Heart left ventricle (tissue), 16 donors: ENCODE measurements at regions not wholly inside any gene's neighbourhood (a gene's known extent, or its start where the extent isn't known, plus 50 kb on each side); places are given as distances from the start of the nearest gene placed in this dataset.

ENCODE experiments used
- ATAC-seq, 4 donors: fragments of 200-7000 bp; cut with Tn5 transposase; one replicate each; pipeline ENCODE4 v1.9.1; 2020 to 2022; ENCODE audit warnings: moderate library complexity in 4 of 4, mild to moderate bottlenecking in 3 of 4, moderate number of reproducible peaks in 1 of 4
- DNase-seq, 5 donors: peaks; one replicate each; pipeline ENCODE4 v3.0.0-alpha.2; 2020
- H3K27ac ChIP-seq, 12 donors: fragments of 200-600 bp; sonication (generic) in 4 of 12; one replicate each; pipeline versions ENCODE4 v1.5.0 to v1.8.0; 2016 to 2022; ENCODE audit warnings: mild to moderate bottlenecking in 2 of 12
- H3K27me3 ChIP-seq, 9 donors: fragments of 200-600 bp; sonication (generic) in 2 of 9; one replicate each; pipeline versions ENCODE4 v1.5.1 to v1.8.0; 2016 to 2022; ENCODE audit warnings: mild to moderate bottlenecking in 3 of 9
- H3K36me3 ChIP-seq, 9 donors: fragments of 200-600 bp; sonication (generic) in 2 of 9; one replicate each; pipeline versions ENCODE4 v1.5.0 to v1.8.0; 2018 to 2022; ENCODE audit warnings: mild to moderate bottlenecking in 2 of 9
- H3K4me1 ChIP-seq, 12 donors: fragments of 200-600 bp; sonication (generic) in 4 of 12; one replicate each; pipeline versions ENCODE4 v1.5.0 to v1.8.0; 2016 to 2022; ENCODE audit warnings: mild to moderate bottlenecking in 3 of 12
- H3K4me3 ChIP-seq, 12 donors: fragments of 200-600 bp; sonication (generic) in 4 of 12; one replicate each; pipeline versions ENCODE4 v1.5.0 to v1.8.0; 2017 to 2022; ENCODE audit warnings: mild to moderate bottlenecking in 9 of 12, moderate library complexity in 4 of 12
- H3K9me3 ChIP-seq, 12 donors: fragments of 200-600 bp; sonication (generic) in 4 of 12; one replicate each; pipeline versions ENCODE4 v1.5.0 to v1.8.0; 2016 to 2022; ENCODE audit warnings: mild to moderate bottlenecking in 1 of 12
- CTCF ChIP-seq, 12 donors: fragments of 200-600 bp; sonication (generic) in 4 of 12; IDR thresholded peaks; one replicate each; pipeline versions ENCODE4 v1.5.0 to v1.8.0; 2018 to 2022; ENCODE audit warnings: antibody characterized with exemption in 12 of 12, mild to moderate bottlenecking in 5 of 12
- POLR2A ChIP-seq, 2 donors: fragments of 450-650 bp; IDR thresholded peaks; one replicate each; pipeline ENCODE4 v1.6.1; 2017; ENCODE audit warnings: antibody characterized with exemption in 2 of 2, mild to moderate bottlenecking in 2 of 2, moderate library complexity in 2 of 2
- WGBS, 4 donors: extraction: QIAGEN DNeasy Blood & Tissue Kit in 2 of 4; methylation state at CpG; one replicate each; pipeline versions ENCODE4 v1.1.5 to v1.1.7; 2013 to 2018; 5-methylcytosine and 5-hydroxymethylcytosine counted together
- intact Hi-C, 10 donors: fragments of 100-400 bp; cut with DNase I; formaldehyde crosslinking; loops; one replicate each; pipeline versions ENCODE4 v1.11.1 to v1.14.2; 2022
- donor health status: ischemic (EF 13 %, LVEDD 7.1; RV severe dilation, severe dysfunction).
- donor health status: healthy with polysubstance abuse.
- donor health status: DM: no; HTN: yes; CAD: no.
- donor health status: DM: no; HTN: no; CAD: no.
- donor health status: ischemic (EF 25% LVEDD 6.9; RV normal size, moderate dysfunction).
- donor health status: ischemic (EF 25% LVEDD 5.7; RV mildly dilated, moderate dysfunction).
- donor health status: healthy.
- donor health status: DM: yes; HTN: yes; CAD: no.
- donor health status: ischemic (EF 35%, LVEDD 5.7; RV mildly dilated, moderate dysfunction).
- donor health status: nonischemic (EF 11% LVEDD 7.7; RV severe dilation, severe dysfunction).
- donor health status: DM: yes; HTN: yes; CAD: no.
- donor health status: PGD.
- donor health status: ischemic (EF 29% LVEDD 5.4; RV normal size, mild dysfunction).
- donor health status: nonischemic (EF 23%, LVEDD 6.1; RV moderate dilation, normal function).

GRCh38 chr5:97955450-97955849 lies 772.4 kb upstream of the RIOK2 start:
- Histone ChIP-seq H3K27ac (no peak overlapping the region), H3K9me3 (peaks cover 0 to 7% (median 0%) of the 10 kb centered on the region in 12 donors), H3K4me3 (no peak overlapping the region), H3K36me3 (no peaks in the 10 kb centered on the region), H3K4me1 (no peaks in the 10 kb centered on the region), H3K27me3 (no peaks in the 10 kb centered on the region)
- WGBS, 4 donors, result 75 to 100% (median 79%) methylated on average over 1 of the region's 1 CpG
- intact Hi-C loops, result no loop called here
- ATAC-seq (no peak), DNase-seq (no peak)
- no peak for TF ChIP-seq POLR2A (IDR thresholded peaks at IDR 0.05)
- TF ChIP-seq CTCF (IDR thresholded peaks at IDR 0.05), result no peak

- Histone ChIP-seq H3K27me3 (no peaks in the 10 kb centered on the region), H3K4me3 (no peak overlapping the region), H3K36me3 (no peaks in the 10 kb centered on the region), H3K4me1 (no peaks in the 10 kb centered on the region), H3K27ac (no peak overlapping the region), H3K9me3 (no peaks in the 10 kb centered on the region)
- no peak for TF ChIP-seq POLR2A (IDR thresholded peaks at IDR 0.05)
- DNase-seq (no peak), ATAC-seq (no peak)
- 55 to 62% (median 61%) methylated on average over 3 of the region's 3 CpGs for whole genome bisulfite sequencing, 4 donors
- intact Hi-C loops, result no loop called here
Observed at GRCh38 chr5:97967292-97967691, 784.2 kb upstream of the RIOK2 start.

GRCh38 chr5:97968346-97968745 lies 785.3 kb upstream of the RIOK2 start:
- Histone ChIP-seq H3K27ac (no peak overlapping the region), H3K9me3 (no peaks in the 10 kb centered on the region), H3K27me3 (no peaks in the 10 kb centered on the region), H3K4me1 (no peaks in the 10 kb centered on the region), H3K4me3 (no peak overlapping the region), H3K36me3 (no peaks in the 10 kb centered on the region)
- WGBS, 4 donors, result 85 to 91% (median 88%) methylated on average over 2 of the region's 2 CpGs
- intact Hi-C loops, result no loop called here
- DNase-seq (no peak), ATAC-seq (no peak)
- TF ChIP-seq POLR2A (IDR thresholded peaks at IDR 0.05) (no peak), CTCF (IDR thresholded peaks at IDR 0.05) (no peak)

GRCh38 chr5:97979740-97980139 lies 793.7 kb upstream of the RGMB start:
- Histone ChIP-seq H3K27ac (no peak overlapping the region), H3K4me1 (peaks cover 0 to 4% (median 0%) of the 10 kb centered on the region in 12 donors), H3K27me3 (no peaks in the 10 kb centered on the region), H3K4me3 (no peak overlapping the region), H3K9me3 (no peaks in the 10 kb centered on the region), H3K36me3 (no peaks in the 10 kb centered on the region)
- 58 to 68% (median 63%) methylated on average over 3 of the region's 3 CpGs for WGBS, 4 donors
- ATAC-seq, result peak in 1 of 4 donors; percentile 22
- DNase-seq, result peak; percentile 27 to 55 (median 37)
- intact Hi-C loops, result no loop called here
- TF ChIP-seq POLR2A (IDR thresholded peaks at IDR 0.05) (no peak), CTCF (IDR thresholded peaks at IDR 0.05) (no peak)

- H3K27me3 ChIP-seq, result no peaks in the 10 kb centered on the region
- no peak overlapping the region for H3K4me3 ChIP-seq
- ATAC-seq, result no peak
- peaks cover 0 to 4% (median 0%) of the 10 kb centered on the region in 12 donors for H3K4me1 ChIP-seq
- no peaks in the 10 kb centered on the region for H3K9me3 ChIP-seq
- DNase-seq, result no peak
- intact Hi-C loops, result no loop called here
- no peak for TF ChIP-seq CTCF (IDR thresholded peaks at IDR 0.05)
- TF ChIP-seq POLR2A (IDR thresholded peaks at IDR 0.05), result no peak
- 76 to 90% (median 81%) methylated on average over 1 of the region's 1 CpG for WGBS, 4 donors
- H3K36me3 ChIP-seq, result no peaks in the 10 kb centered on the region
- no peak overlapping the region for H3K27ac ChIP-seq
Observed at GRCh38 chr5:97980291-97980690, 793.2 kb upstream of the RGMB start.
